GM19043 (cell line): ENCODE measurements at regions not wholly inside any gene's neighbourhood (a gene's known extent, or its start where the extent isn't known, plus 50 kb on each side); places are given as distances from the start of the nearest gene placed in this dataset.

Source experiments
- ATAC-seq: cut with Tn5 transposase; IDR thresholded peaks from one replicate; pipeline ENCODE4 v1.9.1; 2021; ENCODE audit warnings: low read depth; ENCODE audit not compliant: unreplicated experiment

DNA sequence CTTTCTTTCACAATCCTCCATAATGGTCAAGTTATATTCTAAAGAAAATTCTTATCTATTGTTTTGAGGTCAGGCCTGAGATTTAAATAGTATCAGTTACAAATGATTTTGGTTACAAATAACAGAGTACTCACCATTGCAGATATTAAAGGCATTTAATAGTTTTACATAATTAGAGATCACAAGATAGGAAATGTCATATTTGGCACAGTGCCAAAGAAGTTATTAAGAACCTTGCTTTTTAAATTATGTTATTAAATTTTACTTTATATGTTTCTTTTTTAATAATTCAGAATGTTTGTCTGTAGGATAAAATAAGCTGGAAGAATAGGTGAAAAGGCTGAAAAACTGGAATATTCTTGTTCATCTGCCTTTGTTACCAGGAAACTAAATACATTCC is 1174.7 kb downstream of the PCDH18 start:
- ATAC-seq = no peak

DNA sequence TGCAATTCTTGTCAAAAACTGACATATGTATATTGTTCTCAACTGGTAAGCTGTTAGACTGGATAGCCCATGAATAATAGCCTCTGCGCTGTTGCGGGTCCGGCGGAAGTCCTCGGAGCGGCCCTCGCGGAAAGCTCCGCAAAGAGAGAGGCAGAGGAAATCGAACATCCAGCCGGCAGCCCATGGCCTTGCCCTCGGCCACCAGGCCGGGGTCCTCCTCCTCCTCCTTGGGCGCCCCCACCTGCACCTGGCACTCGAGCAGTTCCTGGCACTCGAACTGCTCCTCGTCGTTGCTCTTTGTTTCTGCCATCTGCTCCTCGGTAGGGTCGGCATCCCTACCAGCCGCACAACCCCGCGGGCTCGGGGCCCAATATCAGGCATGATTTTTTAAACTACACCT is 1176.3 kb downstream of the PCDH18 start:
- ATAC-seq = no peak

DNA sequence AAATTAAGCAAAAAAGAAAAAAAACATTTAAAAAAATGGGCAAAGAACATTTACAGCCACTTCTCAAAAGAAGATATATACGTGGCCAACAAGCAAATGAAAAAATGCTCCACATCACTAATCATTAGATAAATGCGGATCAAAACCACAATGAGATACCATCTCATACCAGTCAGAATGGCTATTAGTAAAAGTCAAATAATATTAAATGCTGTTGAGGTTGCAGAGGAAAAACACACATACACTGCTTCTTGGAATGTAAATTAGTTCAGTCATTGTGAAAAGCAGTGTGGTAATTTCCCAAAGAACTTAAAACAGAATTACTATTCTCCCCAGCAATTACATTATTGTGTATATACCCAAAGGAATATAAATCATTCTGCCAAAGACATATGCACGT is 1189.0 kb downstream of the PCDH18 start:
- ATAC-seq = no peak

DNA sequence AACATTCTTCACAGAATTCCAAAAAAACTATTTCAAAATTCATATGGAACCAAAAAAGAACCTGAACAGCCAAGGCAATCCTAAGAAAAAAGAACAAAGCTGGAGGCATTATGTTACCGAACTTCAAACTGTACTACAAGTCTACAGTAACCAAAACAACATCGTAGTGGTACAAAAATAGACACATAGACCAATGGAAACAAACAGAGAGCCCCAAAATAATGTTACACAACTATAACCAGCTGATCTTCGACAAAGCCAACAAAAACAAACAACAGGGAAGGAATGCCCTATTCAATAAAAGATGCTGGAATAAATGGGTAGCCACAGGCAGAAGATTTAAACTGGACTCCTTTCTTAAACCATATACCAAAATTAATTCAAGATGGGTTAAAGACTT is 1189.6 kb downstream of the PCDH18 start:
- no peak for ATAC-seq

DNA sequence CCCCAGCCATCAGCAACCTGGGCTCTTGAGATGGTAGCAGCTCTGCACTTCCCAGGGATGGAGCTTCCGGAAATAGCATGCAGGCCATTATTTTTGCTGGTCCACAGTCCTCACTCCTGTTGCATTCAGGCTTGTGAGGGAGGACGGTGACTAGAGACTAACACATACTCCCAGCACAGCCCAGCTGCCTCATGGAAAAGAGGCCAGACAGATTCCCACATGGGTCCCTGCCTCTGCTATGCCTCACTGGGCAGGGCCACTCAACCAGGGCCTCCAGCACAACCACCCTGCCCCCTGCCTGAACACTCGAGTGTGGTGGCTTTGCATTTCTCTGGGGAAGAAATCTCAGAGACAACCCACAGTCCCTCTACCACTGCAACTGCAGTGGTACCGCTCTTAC is 1195.1 kb downstream of the PCDH18 start:
- no peak for ATAC-seq

DNA sequence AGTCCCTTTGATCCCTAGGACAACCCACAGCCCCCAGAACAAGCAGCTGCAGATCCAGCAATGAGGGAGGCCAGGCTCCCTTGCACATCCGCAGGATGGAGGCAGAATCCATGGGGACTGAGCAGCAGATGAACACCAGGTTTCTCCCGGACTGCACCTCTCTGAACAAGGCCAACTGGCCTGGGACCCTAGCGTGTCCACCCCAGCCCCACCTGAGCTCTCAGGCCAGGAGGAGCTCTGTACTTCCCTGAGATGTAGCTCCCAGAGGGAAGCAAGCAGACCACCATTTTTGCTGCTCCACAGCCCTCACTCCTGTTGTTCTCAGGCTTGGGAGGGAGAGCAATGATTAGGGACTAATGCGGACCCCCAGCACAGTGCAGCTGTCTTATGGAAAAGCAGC is 1195.8 kb downstream of the PCDH18 start:
- ATAC-seq = no peak

DNA sequence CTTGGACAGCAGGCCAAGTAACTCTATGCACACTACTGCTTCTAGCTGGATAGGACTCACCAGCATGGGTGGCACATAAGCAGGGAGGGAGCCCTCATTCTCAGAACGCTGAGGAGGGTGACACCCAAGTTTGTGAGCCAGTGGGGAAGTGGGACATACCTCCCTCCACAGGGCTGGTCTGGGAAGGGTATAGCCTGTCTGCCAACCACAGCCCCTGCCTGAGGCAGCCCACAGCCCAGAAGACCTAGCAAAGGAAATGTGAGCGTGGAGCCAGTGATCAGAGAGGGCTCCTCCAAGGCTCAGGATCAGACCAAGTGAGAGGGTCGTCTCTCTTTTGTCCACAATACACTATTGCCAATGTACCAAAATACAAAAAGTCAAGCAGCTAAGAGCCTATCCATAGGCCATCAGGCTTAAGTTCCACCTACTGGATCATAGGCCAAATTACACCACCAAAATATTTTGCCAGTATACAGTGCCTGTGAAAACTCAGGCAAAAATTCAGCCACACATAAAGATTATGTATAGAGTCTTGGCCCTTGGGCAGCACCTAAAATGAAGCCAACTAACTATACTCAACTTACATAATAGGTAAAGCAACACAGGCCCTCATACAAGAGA is 1203.1 kb downstream of the PCDH18 start:
- ATAC-seq = no peak

DNA sequence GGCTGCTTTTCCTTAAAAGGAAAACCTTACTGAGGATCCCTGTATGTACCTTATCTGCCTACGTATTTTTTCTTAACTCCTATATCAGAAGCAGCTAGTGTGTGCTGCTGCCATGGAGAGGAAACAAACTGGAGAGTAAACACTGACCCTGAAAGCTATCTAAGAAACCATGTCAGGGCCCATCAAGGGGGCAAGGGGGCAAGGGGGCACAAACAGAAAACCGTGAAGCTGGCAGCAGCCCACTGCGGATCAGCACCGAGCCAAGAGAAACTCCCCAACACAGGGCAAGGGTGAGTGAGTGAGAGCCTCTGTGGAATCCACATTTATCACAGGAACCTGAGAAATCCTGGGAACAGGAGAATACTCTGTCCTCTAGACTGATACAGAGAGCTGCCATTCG is 1204.2 kb downstream of the PCDH18 start:
- ATAC-seq = no peak

DNA sequence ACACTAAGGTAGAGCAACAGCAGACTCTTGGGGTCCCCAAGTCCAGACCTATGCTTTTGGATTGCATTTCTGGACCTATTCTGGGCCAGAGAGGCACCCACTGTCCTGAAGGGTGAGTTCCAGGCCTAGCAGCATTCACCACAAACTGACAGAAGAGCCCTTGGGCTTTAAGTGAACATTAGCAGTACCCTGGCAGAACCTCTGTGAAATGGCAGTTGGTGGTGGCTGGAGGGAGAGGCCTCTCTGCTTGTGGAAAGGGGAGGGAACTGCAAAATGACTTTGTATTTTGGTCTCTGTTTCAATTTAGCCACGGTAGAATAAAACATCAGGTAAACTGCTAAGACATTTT is 1211.9 kb downstream of the PCDH18 start:
- ATAC-seq = no peak

DNA sequence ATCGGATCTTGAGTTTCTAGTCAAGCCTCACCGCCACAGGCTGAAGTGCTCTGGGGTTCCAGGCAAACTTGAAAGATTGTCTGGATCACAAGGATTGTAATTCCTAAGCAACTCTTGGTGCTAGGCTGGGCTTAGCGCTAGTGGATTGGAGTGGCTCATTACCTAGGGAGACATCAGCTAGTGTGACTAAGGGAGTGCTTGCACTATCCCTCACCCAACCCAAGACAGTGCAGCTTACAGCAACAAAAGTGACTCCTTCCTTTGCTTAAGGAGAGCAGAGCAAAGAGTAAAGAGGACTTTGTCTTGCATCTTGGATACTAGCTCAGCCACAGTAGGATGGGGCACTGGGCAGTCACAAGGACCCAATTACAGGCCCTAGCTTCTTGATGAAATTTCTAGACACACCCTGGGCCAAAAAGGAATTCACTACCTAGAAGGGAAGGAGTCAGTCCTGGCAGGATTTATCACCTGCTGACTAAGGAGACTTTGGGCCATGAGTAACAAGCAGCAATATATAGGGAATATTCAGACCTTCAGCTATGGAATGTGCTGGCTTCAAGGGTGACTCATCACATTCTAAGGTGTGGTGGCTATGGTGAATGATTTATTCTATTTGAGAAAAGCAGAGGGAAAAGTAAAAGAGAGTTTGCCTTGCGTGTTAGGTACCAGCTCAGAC is 1212.4 kb downstream of the PCDH18 start:
- ATAC-seq = no peak

DNA sequence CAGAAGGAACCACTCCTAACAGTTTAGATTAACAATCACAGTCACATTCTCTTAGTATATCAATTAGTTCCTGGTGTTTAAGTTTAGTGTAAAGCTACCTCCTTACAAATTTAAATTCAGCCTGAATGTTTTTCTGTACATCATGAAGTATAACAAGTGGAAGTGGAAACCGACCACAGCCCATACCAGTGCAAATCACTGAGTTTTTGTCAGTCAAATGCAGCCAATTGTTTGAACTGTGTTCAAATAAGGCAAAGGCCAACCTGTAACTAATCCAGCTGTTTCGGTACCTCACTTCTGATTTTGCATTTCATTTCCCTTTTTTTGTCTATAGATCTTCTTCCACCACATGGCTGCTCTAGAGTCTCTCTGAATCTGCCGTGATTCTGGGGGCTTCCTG is 1215.3 kb downstream of the PCDH18 start:
- no peak for ATAC-seq

DNA sequence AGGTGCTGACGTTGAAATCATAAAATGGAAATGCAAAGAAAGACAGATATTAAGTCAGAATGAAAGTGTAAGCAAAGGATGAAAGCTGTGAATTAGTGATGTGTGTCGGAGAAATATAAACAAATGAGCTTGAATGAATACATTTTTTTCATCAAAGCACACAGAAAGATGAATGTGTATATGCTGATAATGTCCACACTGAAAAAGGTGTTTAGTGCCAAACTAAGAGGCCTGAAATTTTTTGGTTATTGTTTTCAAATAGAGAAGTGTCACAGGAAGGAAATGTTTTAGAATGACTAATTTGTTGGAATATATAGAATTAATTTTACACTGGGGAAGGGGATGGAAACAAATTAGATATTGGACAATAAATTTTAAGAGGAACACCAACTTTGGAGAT is 1217.6 kb downstream of the PCDH18 start:
- ATAC-seq = no peak

DNA sequence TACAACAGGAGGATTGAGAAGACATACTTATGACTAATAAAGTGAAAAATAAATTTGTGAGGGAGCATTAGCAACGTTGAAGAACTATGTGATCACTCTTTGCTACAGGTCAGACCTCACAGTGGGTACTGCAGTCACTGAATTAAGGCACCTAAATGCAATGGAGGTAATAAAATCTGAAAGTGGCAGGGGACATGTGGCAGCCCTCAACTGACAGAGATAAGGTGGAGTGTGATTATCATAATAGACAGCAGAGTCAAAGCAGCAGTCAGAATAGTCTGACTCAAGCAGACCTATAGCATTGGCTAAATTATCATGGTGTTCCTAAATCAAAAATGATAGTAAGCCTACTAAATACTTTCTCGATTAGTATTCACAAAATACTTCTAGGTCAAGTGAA is 1220.5 kb downstream of the PCDH18 start:
- no peak for ATAC-seq

DNA sequence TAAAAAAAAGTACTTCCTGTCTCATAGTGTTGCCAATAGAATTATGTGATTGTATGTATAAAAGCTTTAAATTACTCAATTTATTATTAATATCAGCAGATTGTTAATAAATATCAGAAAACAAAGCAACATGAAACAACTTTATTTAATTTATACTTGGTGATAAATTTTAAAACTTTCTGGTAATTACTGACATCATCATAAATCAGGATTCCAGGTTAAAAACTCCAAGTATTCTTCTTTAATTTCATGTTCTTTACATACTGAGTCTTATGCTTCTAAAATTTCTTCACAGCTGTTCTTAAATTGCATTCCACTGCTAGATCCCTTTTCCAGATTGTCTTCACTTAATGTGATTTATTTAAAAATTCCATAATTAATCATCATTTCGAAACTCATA is 1224.5 kb downstream of the PCDH18 start:
- no peak for ATAC-seq

DNA sequence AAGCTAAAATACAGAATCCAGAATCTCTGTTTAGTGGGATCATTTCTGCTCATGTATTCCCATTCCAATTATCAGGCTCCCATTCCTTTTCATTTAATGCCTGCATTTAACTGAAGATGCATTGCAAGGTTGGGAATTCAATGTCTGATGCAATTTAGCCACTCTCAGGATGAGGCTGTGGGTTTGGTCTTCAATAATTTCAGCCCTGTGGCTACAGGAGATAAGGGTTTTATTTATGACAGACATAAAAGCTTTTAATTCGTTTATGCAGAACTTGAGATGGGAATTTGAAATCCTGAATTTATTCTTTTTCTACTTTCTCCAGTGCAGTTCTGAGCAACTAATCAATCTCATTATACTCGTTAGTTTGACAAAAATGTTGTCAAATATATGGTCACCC is 1225.9 kb downstream of the PCDH18 start:
- ATAC-seq = no peak

DNA sequence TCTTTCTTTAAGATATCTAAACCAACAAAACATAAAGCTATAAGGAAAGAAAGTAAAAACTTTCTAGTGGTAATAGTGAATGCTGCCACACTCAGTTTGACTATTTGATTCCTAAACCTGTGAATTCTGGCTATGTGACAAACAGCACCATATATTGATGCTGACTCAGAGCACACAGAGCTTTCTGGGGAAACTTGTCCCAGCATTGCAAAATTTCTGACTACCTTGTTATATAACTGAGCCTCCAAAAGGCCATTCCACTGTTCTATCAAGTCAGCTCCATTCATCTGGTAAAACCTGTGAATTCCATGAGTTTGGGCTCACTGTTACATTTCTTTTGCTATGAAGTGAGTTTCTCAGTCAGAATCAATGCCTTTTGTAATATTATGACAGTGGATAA is 1229.7 kb downstream of the PCDH18 start:
- ATAC-seq = no peak

DNA sequence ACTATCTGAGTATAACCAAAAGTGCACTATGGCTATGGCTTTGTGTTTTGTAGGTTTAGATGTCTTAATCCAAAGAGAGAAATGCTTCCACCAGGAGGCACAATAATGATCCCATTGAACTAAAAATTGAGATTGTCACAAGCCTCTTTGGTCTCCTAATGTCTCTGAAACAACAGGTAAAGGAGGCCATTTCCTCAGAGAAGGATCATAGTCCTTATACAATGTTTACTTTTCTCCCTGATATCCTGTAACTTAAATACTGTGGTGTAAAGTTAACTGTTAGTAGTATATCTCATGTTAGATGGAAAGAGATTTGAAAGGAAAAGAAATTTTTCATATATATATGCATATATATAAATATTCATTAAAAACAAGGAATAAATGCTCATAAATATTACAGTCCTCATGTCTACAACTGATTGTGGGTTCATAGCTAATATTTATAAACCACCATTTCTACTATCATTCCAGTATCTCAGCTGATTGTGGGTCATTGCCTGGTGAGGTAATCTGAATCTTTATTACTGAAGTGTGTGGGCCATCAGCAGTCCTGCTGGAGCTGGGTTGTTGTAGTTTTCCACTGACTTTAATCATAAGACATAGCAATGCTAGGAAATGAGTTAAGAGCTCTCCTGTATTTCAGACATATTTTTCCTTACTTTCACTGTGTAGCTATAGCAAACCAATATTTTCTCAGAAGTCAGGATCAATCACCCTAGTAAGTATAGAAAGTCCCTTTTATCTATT is 1230.4 kb downstream of the PCDH18 start:
- no peak for ATAC-seq

DNA sequence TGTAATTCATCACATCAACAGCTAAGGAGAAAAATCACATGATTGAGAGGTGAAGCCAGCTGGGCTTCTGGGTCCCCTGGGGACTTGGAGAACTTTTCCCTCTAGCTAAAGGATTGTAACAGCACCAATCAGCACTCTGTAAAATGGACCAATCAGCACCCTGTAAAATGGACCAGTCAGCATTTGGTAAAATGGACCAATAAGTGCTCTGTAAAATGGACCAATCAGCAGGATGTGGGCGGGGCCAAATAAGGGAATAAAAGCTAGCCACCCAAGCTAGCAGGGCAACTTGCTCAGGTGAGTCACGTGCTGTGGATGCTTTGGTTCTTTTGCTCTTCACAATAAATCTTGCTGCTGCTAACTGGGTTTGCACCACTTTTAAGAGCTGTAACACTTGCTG is 1248.3 kb downstream of the PCDH18 start:
- no peak for ATAC-seq

DNA sequence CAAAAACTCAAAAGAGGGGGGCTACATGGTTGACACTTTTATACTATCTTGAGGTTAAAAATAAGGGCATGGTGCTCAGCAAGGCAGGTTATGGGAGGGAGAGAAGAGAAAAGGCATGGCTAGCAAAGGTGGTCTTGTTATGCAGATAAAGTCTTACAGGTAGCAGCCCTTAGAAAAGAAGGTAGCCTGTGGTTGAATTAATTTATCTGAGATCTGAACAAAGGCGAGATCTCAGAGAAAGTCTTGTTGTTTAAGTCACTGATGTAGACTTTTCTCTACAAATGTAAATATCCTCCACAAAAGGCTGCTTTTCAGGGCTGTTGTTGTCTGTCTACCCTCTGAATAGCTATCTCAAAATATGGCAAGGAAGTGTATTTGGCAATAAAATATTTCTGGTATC is 1250.4 kb downstream of the PCDH18 start:
- no peak for ATAC-seq

DNA sequence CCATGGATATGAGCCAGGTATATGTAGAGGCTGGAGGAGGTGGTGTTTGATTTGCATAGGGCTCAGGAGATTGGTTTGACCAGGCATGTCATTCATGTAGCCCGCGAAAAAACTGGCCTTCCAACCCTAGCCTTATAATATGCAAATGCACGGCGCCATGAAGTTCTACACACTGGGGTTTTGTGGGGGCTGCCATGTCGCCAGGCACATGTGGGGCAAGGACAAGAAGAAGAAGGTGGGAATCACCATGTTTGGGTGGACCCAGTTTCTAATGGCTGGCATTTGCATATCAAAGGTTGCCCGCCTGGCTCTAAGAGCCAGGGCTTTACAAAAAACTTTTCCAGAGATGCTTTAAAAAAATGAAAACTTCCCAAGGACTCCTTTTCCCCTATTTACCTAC is 1251.0 kb downstream of the PCDH18 start:
- ATAC-seq = no peak

DNA sequence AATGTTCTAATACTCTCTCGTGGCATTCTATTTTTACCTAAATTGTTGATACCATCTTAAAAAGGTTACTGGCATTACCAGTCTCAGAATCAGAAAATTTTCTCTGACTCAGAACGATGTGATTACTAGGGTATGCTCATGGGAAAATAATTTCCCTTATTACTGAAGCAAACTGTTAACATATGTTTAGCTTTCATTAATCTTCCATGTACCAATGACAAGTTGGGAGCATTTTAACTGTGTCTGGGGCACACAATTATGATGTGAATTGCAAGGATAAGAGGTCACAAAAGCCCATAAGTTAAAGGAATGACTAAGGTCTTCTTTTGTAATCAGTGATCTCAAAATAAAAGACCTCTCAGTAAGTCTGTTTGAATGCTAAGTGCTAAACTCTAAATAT is 1254.6 kb downstream of the PCDH18 start:
- no peak for ATAC-seq

DNA sequence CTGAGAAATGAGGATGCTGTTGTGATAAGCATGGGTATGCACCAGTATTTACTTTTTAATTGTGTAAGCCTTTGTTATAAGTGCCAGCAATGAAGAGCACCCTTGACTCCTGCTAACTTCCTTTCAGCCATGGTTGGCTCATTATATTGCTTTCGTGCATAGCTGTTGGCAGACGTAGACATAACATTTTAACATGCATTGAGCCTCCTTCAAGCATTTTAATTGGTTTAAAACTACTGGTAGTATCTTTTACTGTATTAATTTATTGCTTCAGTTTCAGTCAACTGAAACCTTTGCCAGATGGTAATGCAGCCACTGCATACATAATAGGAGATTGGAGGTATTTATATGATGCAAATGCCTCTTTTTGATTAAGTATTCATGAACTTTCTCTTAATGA is 1285.4 kb downstream of the PCDH18 start:
- no peak for ATAC-seq
